ENCODE measurements at regions not wholly inside any gene's neighbourhood (a gene's known extent, or its start where the extent isn't known, plus 50 kb on each side); places are given as distances from the start of the nearest gene placed in this dataset.
A peak's percentile ranks its signal among the peaks of the same experiment; 100 is the strongest.

DNA sequence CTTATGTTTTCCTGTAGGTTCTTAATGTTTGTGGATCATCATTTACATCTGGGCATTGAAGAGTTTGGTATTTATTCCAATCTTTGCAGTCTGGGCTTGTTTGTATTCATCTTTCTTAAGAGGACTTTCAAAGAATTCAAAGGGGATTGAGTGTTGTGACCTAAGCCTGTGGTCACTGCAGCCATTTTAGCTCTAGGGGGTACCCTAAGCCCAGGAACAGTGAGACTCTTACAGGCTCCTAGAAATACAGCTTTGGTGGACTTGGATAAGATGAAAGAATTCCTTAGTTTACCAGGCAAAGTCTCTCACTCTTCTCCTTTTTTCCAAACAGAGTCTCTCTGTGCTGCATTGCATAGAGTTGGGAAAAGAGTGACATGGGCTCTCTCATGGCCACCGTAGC is 2539.0 kb upstream of the PCDH20 start:
- H2BK12ac ChIP-seq (ENCODE audit: insufficient read length, low read depth, low read length): no peak overlapping the region
- no peak overlapping the region for H3K27ac ChIP-seq (ENCODE audit: insufficient read length, low read depth, low read length)
- H3K4ac ChIP-seq (ENCODE audit: low read depth, low read length): no peak overlapping the region

More for the DNA sequence above, 2539.0 kb upstream of the PCDH20 start:
- Mint-ChIP-seq H3K4me3 (no peak overlapping the region), H3K9me3 (peaks cover 2 to 5% of the 10 kb centered on the region in 2 experiments; a peak in 4 of 5 replicates), H3K27ac (no peak overlapping the region), H3K4me1 (no peaks in the 10 kb centered on the region), H3K27me3 (ENCODE audit: low read depth) (no peaks in the 10 kb centered on the region), H3K36me3 (ENCODE audit: insufficient read depth in 1 of 3, low read depth in 3 of 3) (no peaks in the 10 kb centered on the region)
- no peak overlapping the region for H3T11ph ChIP-seq (ENCODE audit: low read length)
- H4K20me1 ChIP-seq (ENCODE audit: control insufficient read depth, insufficient read depth, insufficient read length): no peaks in the 10 kb centered on the region
- no peaks in the 10 kb centered on the region for H3K27me3 ChIP-seq (ENCODE audit: insufficient read depth, low read length)
- no peaks in the 10 kb centered on the region for H3K79me2 ChIP-seq (ENCODE audit: insufficient read depth, low read length)
- no peak overlapping the region for H2AK5ac ChIP-seq (ENCODE audit: insufficient read length, low read length)
- H3K18ac ChIP-seq (ENCODE audit: insufficient read length, low read depth, low read length): no peak overlapping the region
- H3K9me3 ChIP-seq (ENCODE audit: control insufficient read depth, low read depth, low read length): no peaks in the 10 kb centered on the region
- H4K8ac ChIP-seq (replicated peaks; ENCODE audit: insufficient read length, low read depth, low read length): no peak overlapping the region
- H2BK5ac ChIP-seq (ENCODE audit: insufficient read length, low read length): no peak overlapping the region
- H2BK20ac ChIP-seq (ENCODE audit: low read depth, low read length, poor library complexity, severe bottlenecking): no peak overlapping the region
- no peak overlapping the region for H2BK120ac ChIP-seq (ENCODE audit: low read depth, low read length, poor library complexity, severe bottlenecking)
- no peak overlapping the region for H4K91ac ChIP-seq (ENCODE audit: insufficient read length, low read depth, low read length)
- H3K23me2 ChIP-seq (ENCODE audit: insufficient read length, low read depth, low read length, poor library complexity, severe bottlenecking): no peaks in the 10 kb centered on the region
- no peak overlapping the region for H3K23ac ChIP-seq (ENCODE audit: insufficient read length, low read depth, low read length)
- TF ChIP-seq, protein P1, sequence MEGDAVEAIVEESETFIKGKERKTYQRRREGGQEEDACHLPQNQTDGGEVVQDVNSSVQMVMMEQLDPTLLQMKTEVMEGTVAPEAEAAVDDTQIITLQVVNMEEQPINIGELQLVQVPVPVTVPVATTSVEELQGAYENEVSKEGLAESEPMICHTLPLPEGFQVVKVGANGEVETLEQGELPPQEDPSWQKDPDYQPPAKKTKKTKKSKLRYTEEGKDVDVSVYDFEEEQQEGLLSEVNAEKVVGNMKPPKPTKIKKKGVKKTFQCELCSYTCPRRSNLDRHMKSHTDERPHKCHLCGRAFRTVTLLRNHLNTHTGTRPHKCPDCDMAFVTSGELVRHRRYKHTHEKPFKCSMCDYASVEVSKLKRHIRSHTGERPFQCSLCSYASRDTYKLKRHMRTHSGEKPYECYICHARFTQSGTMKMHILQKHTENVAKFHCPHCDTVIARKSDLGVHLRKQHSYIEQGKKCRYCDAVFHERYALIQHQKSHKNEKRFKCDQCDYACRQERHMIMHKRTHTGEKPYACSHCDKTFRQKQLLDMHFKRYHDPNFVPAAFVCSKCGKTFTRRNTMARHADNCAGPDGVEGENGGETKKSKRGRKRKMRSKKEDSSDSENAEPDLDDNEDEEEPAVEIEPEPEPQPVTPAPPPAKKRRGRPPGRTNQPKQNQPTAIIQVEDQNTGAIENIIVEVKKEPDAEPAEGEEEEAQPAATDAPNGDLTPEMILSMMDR (conservative IDR thresholded peaks at IDR 0.05): peak; percentile 45; the same call in 2 of the 3 replicates
- H3K14ac ChIP-seq (ENCODE audit: insufficient read depth, low read length): no peak overlapping the region
- DNase-seq: no peak
- no peak overlapping the region for H2AFZ ChIP-seq (ENCODE audit: low read length)
- H2BK15ac ChIP-seq (ENCODE audit: low read depth, low read length): no peak overlapping the region
- no CpG with 5 or more reads among the region's 1 CpG for WGBS (ENCODE audit: extremely low coverage, insufficient read length, low lambda C conversion rate)
- H3K9ac ChIP-seq (ENCODE audit: extremely low read depth, insufficient read length, low read length): no peak overlapping the region
- no peak overlapping the region for H3K4me2 ChIP-seq (ENCODE audit: insufficient read depth, insufficient read length, low read length)
- no peaks in the 10 kb centered on the region for H3K79me1 ChIP-seq (ENCODE audit: insufficient read depth, low read depth, low read length, poor library complexity, severe bottlenecking)
- H4K5ac ChIP-seq (ENCODE audit: insufficient read length, low read depth, low read length): no peak overlapping the region
- no peak overlapping the region for H3K56ac ChIP-seq (ENCODE audit: insufficient read length, low read depth, low read length)
- H3K4me1 ChIP-seq (ENCODE audit: insufficient read depth, low read length): no peaks in the 10 kb centered on the region
